Fibroblast of skin of scalp (primary cell): ENCODE measurements at regions not wholly inside any gene's neighbourhood (a gene's known extent, or its start where the extent isn't known, plus 50 kb on each side); places are given as distances from the start of the nearest gene placed in this dataset.

Source experiments
- DNase-seq: peaks from one replicate; pipeline ENCODE4 v3.0.0-alpha.2; 2013

DNA sequence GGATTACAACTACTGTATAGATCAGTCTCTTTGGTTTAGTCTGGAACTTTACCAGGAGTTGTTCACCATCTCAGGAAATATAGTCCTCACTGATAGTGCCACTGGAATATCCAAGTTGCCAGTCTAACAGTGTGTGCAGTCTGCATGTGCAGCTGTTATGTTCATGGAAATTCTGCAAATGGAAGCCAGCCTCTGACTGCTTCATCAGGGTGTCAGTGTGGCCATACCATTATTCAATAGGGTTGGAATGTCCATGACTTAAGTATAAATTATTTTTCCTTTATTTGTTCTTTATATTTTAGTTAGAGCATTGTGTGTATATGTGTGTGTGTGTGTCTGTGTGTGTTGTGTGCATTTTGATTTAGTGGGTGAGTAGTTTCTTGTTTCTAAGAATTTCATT, 51.8 kb downstream of the C11orf96 start:
- DNase-seq, result peak; percentile 65

DNA sequence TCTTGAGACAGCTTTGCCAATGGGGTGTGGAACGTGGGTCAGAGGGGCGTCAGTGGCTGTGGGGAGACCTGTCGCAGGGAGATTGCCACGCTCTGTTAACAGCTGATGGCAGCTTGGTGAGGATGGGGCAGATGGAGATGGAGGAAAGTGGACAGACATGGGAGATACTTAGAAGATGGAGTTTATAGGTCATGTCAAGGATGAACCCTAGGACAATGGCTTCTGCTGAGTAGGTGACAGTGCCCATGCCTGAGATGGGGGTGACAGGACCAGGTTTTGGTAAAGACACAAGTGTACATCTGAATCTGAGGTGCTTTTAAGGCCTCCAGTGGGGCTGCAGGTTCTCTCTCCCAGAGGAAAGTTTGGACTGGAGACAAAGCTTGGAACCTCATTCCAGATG, 51.5 kb upstream of the ACCSL start:
- no peak for DNase-seq

DNA sequence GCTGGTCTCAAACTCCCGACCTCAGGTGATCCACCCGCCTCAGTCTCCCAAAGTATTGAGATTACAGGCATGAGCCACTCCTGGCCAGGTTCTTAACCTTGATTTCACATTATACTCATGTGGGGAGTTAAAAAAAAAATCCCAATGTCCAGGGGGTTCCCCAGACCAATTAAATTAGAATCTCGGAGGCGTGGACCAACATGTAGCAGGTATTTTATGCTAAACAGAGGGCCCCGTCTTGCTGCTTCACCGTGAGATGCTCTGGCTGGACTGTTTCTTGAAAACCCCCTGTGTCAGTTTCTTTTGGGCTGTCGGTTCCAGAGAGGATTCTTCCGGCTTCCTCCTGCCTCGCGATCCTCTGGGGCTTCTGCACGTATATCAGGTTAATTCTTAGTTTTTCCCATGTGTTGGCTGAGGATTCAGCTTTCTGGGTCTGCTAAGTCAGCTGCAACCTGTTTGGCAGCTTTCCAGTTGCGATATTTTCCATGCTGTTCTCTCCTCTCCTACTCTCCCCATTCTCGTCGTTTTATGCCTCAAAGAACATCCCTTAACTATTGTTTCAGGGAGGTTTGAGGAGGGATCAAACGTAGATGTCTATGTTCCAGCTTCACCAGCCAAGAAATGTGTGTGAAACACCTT, 50.6 kb upstream of the ACCSL start:
- DNase-seq, result no peak
